ENCODE measurements at regions not wholly inside any gene's neighbourhood (a gene's known extent, or its start where the extent isn't known, plus 50 kb on each side); places are given as distances from the start of the nearest gene placed in this dataset.

- TF ChIP-seq SP1 (IDR thresholded peaks at IDR 0.05; ENCODE audit: low read depth, low read length) (no peak), KDM1A (IDR thresholded peaks at IDR 0.05; ENCODE audit: borderline replicate concordance) (no peak), GABPA (IDR thresholded peaks at IDR 0.05; ENCODE audit: low read depth) (no peak), REST (IDR thresholded peaks at IDR 0.05; ENCODE audit: low read depth, low read length) (no peak), DPF2 (IDR thresholded peaks at IDR 0.05) (no peak), HDAC6 (IDR thresholded peaks at IDR 0.05; ENCODE audit: unreplicated experiment) (no peak), SMC3 (IDR thresholded peaks at IDR 0.05; ENCODE audit: borderline replicate concordance, low read length) (no peak), ZNF274 (IDR thresholded peaks at IDR 0.05; ENCODE audit: insufficient read depth, insufficient read length) (no peak), NFIC (IDR thresholded peaks at IDR 0.05; ENCODE audit: low read depth, low read length) (no peak), CTCF (IDR thresholded peaks at IDR 0.05 in 2 of 3, conservative IDR thresholded peaks at IDR 0.05 in 1 of 3; ENCODE audit: control insufficient read depth in 2 of 3, extremely low read depth in 1 of 3, insufficient read depth in 1 of 3, low read depth in 3 of 3, low read length in 3 of 3) (no peak; a peak in 1 of 6 replicates), TCF12 (IDR thresholded peaks at IDR 0.05; ENCODE audit: low read depth, low read length) (no peak), ZBTB40 (IDR thresholded peaks at IDR 0.05; ENCODE audit: borderline replicate concordance) (no peak), HDAC2 (IDR thresholded peaks at IDR 0.05) (no peak)
Observed at GRCh38 chr13:64154514-64154913, 2738.9 kb upstream of the PCDH20 start.
